Right ventricle myocardium inferior (tissue), 1 donor: ENCODE measurements at regions not wholly inside any gene's neighbourhood (a gene's known extent, or its start where the extent isn't known, plus 50 kb on each side); places are given as distances from the start of the nearest gene placed in this dataset.
"Not testable (repeated sequence)": the region's sequence is repeated elsewhere in the genome, so short reads cannot be mapped to it uniquely, and the experiment has no call there.

ENCODE experiments used
- ATAC-seq: fragments of 200-7000 bp; cut with Tn5 transposase; one replicate; pipeline ENCODE4 v1.9.1; 2020; ENCODE audit warnings: mild to moderate bottlenecking, moderate library complexity
- DNase-seq: peaks from one replicate; pipeline ENCODE4 v3.0.0; 2021; ENCODE audit errors: missing footprints
- intact Hi-C: fragments of 100-400 bp; cut with DNase I; formaldehyde crosslinking; loops from one replicate; pipeline ENCODE4 v1.11.0; 2022
- donor health status: DM: no; HTN: yes; CAD: no; lungs with severe emphysema.

GRCh38 chr2:184187421-184187971 lies 410.8 kb upstream of the ZNF804A start:
- DNase-seq (no peak), ATAC-seq (no peak)
- intact Hi-C loops: no loop called here

GRCh38 chr2:184190725-184191124 lies 407.6 kb upstream of the ZNF804A start:
- intact Hi-C loops: no loop called here
- DNase-seq: no peak

GRCh38 chr2:184192649-184193048 lies 405.7 kb upstream of the ZNF804A start:
- intact Hi-C loops: no loop called here
- ATAC-seq: no peak
- no peak for DNase-seq

More at GRCh38 chr2:184190725-184191124, 407.6 kb upstream of the ZNF804A start:
- no peak for ATAC-seq

GRCh38 chr2:184197413-184197812 lies 400.9 kb upstream of the ZNF804A start:
- intact Hi-C loops: no loop called here

GRCh38 chr2:184198791-184199190 lies 399.5 kb upstream of the ZNF804A start:
- DNase-seq, ATAC-seq, intact Hi-C loops: not testable (repeated sequence)

More at GRCh38 chr2:184197413-184197812, 400.9 kb upstream of the ZNF804A start:
- no peak for DNase-seq
- ATAC-seq: no peak

GRCh38 chr2:184199274-184199673 lies 399.1 kb upstream of the ZNF804A start:
- intact Hi-C loops: no loop called here
- DNase-seq (no peak), ATAC-seq (no peak)

GRCh38 chr2:184201246-184201645 lies 397.1 kb upstream of the ZNF804A start:
- no peak for ATAC-seq
- intact Hi-C loops: no loop called here
- no peak for DNase-seq

GRCh38 chr2:184203661-184204060 lies 394.7 kb upstream of the ZNF804A start:
- intact Hi-C loops: no loop called here
- DNase-seq (no peak), ATAC-seq (no peak)

- intact Hi-C loops: no loop called here
- DNase-seq (no peak), ATAC-seq (no peak)
Observed at GRCh38 chr2:184205048-184205596, 393.2 kb upstream of the ZNF804A start.

GRCh38 chr2:184206045-184206444 lies 392.3 kb upstream of the ZNF804A start:
- intact Hi-C loops: no loop called here
- no peak for DNase-seq

GRCh38 chr2:184210329-184210728 lies 388.0 kb upstream of the ZNF804A start:
- intact Hi-C loops: no loop called here
- ATAC-seq: no peak
- no peak for DNase-seq

More at GRCh38 chr2:184206045-184206444, 392.3 kb upstream of the ZNF804A start:
- ATAC-seq: no peak

GRCh38 chr2:184215745-184216144 lies 382.6 kb upstream of the ZNF804A start:
- intact Hi-C loops: no loop called here
- no peak for ATAC-seq

GRCh38 chr2:184256611-184257010 lies 341.7 kb upstream of the ZNF804A start:
- no peak for ATAC-seq
- intact Hi-C loops: no loop called here

More at GRCh38 chr2:184215745-184216144, 382.6 kb upstream of the ZNF804A start:
- DNase-seq: no peak

GRCh38 chr2:184261331-184261730 lies 337.0 kb upstream of the ZNF804A start:
- DNase-seq (no peak), ATAC-seq (no peak)
- intact Hi-C loops: no loop called here

More at GRCh38 chr2:184256611-184257010, 341.7 kb upstream of the ZNF804A start:
- no peak for DNase-seq

- ATAC-seq: no peak
- intact Hi-C loops: no loop called here
- no peak for DNase-seq
Observed at GRCh38 chr2:184261818-184262217, 336.5 kb upstream of the ZNF804A start.

- ATAC-seq: no peak
- intact Hi-C loops: no loop called here
- no peak for DNase-seq
Observed at GRCh38 chr2:184268900-184269477, 329.3 kb upstream of the ZNF804A start.

GRCh38 chr2:184270660-184271059 lies 327.7 kb upstream of the ZNF804A start:
- intact Hi-C loops: no loop called here
- DNase-seq (no peak), ATAC-seq (no peak)

- ATAC-seq (no peak), DNase-seq (no peak)
- intact Hi-C loops: no loop called here
Observed at GRCh38 chr2:184272056-184272455, 326.3 kb upstream of the ZNF804A start.

- ATAC-seq (no peak), DNase-seq (no peak)
- intact Hi-C loops: no loop called here
Observed at GRCh38 chr2:184294831-184295230, 303.5 kb upstream of the ZNF804A start.

GRCh38 chr2:184297085-184297484 lies 301.2 kb upstream of the ZNF804A start:
- intact Hi-C loops: no loop called here
- ATAC-seq (no peak), DNase-seq (no peak)
